ENCODE measurements at regions not wholly inside any gene's neighbourhood (a gene's known extent, or its start where the extent isn't known, plus 50 kb on each side); places are given as distances from the start of the nearest gene placed in this dataset.

- intact Hi-C loops (cut with DNase I), result loop anchor here in 3 of 10 donors (5.0 to 10.0 kb wide), 2 partner anchors 203 to 206 kb away; no protein-coding TSS in a partner anchor
- Histone ChIP-seq H3K4me3 (no peak overlapping the region), H3K9me3 (no peaks in the 10 kb centered on the region), H3K36me3 (no peaks in the 10 kb centered on the region), H3K27ac (no peak overlapping the region), H3K4me1 (no peaks in the 10 kb centered on the region), H3K27me3 (peaks cover 0 to 40% (median 17%) of the 10 kb centered on the region in 7 donors)
- DNase-seq, result peak in 1 of 2 donors; percentile 9
- TF ChIP-seq CTCF (IDR thresholded peaks at IDR 0.05), result peak in 7 of 9 donors; percentile 38 to 61 (median 47)
- WGBS, 2 donors, result 45 to 47% methylated on average over 16 of the region's 16 CpGs
- no peak for ATAC-seq
These were observed 228.1 kb upstream of the PFKP start for GRCh38 chr10:2839081-2839725.

- intact Hi-C loops (cut with DNase I), result loop anchor here in 3 of 10 donors (5.0 to 10.0 kb wide), 2 partner anchors 205 to 207 kb away; no protein-coding TSS in a partner anchor
- no peaks in the 10 kb centered on the region for H3K36me3 ChIP-seq
- no peak overlapping the region for H3K27ac ChIP-seq
- DNase-seq (no peak), ATAC-seq (no peak)
- peaks cover 0 to 40% (median 17%) of the 10 kb centered on the region in 7 donors for H3K27me3 ChIP-seq
- TF ChIP-seq CTCF (IDR thresholded peaks at IDR 0.05), result no peak
- 56 to 57% methylated on average over 7 of the region's 7 CpGs for WGBS, 2 donors
- H3K9me3 ChIP-seq, result no peaks in the 10 kb centered on the region
- no peaks in the 10 kb centered on the region for H3K4me1 ChIP-seq
- H3K4me3 ChIP-seq, result no peak overlapping the region
These were observed 229.7 kb upstream of the PFKP start for GRCh38 chr10:2837674-2838073.

- TF ChIP-seq CTCF (IDR thresholded peaks at IDR 0.05), result no peak
- intact Hi-C loops (cut with DNase I), result loop anchor here in 3 of 10 donors (5.0 to 10.0 kb wide), 2 partner anchors 205 to 208 kb away; no protein-coding TSS in a partner anchor
- DNase-seq (no peak), ATAC-seq (no peak)
- Histone ChIP-seq H3K27ac (no peak overlapping the region), H3K4me3 (no peak overlapping the region), H3K27me3 (peaks cover 0 to 40% (median 17%) of the 10 kb centered on the region in 7 donors), H3K4me1 (no peaks in the 10 kb centered on the region), H3K9me3 (no peaks in the 10 kb centered on the region), H3K36me3 (no peaks in the 10 kb centered on the region)
- 89 to 90% methylated on average over 22 of the region's 22 CpGs for WGBS, 2 donors
These were observed 230.3 kb upstream of the PFKP start for GRCh38 chr10:2836921-2837662.

DNA sequence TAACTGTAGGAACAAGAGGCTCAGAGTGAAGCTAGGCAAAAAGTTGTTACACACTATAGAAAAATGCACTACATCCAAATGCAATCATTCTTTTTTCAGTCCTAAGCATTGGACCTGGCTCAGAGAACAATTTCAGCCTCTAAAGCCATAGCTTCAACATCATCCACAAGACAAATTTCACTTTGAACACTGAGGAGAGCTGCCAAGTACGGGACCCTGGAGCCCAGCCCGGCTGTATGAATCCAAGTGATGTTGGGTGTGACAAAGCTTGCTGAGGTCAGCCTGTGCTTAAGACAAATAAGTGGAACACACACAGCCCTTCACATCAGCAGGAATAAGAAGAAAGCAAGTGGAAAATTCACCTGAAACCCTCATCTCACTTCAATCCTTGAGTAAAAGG, 233.1 kb upstream of the PFKP start:
- no peaks in the 10 kb centered on the region for H3K36me3 ChIP-seq
- DNase-seq (no peak), ATAC-seq (no peak)
- H3K27me3 ChIP-seq, result peaks cover 0 to 27% (median 19%) of the 10 kb centered on the region in 7 donors
- WGBS, 2 donors, result 76% methylated on average over 2 of the region's 2 CpGs
- no peak overlapping the region for H3K4me3 ChIP-seq
- intact Hi-C loops (cut with DNase I), result loop anchor here in 2 of 10 donors (10.0 kb wide), 1 partner anchor 211 kb away; no protein-coding TSS in a partner anchor
- TF ChIP-seq CTCF (IDR thresholded peaks at IDR 0.05), result no peak
- no peaks in the 10 kb centered on the region for H3K4me1 ChIP-seq
- no peaks in the 10 kb centered on the region for H3K9me3 ChIP-seq
- no peak overlapping the region for H3K27ac ChIP-seq
